ENCODE measurements at regions not wholly inside any gene's neighbourhood (a gene's known extent, or its start where the extent isn't known, plus 50 kb on each side); places are given as distances from the start of the nearest gene placed in this dataset.
A peak's percentile ranks its signal among the peaks of the same experiment; 100 is the strongest.
"Not testable (repeated sequence)": the region's sequence is repeated elsewhere in the genome, so short reads cannot be mapped to it uniquely, and the experiment has no call there.

DNA sequence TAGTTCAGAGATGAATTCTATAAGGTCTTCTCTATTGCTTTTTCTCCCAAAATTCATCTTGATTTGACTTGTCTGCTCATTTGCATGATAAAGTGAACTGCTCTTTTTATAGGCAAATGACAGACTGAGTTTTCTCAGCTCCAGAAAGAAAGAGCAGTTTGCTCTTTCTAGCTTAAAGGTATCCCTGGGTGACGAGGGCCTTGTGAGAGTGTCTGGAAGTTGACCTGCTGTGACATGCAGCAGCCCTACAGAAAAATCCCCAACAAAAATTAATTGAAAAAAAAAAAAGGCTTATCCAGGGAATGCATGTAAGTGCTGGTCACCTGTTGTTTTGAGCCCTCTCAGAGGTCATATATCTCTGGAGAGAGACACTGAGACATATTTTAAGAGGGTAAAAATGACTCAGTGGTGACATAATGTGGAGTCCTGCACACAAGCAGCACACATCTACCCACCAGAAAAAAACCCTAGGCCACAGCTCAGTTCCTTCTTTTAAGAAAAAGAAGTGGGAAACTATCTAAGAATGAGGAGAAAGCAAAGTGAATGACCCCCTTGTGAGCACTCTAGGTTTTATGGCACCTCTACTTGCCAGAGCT lies 523.4 kb downstream of the TGIF2LY start:
- not testable (repeated sequence) for H3K27ac ChIP-seq; H3K36me3 ChIP-seq; H3K9me3 ChIP-seq (replicated peaks); H3K4me1 ChIP-seq; H3K27me3 ChIP-seq; H3K4me3 ChIP-seq
- peak; percentile 2 to 32 for DNase-seq
